Eye (tissue), 1 donor: ENCODE measurements at regions not wholly inside any gene's neighbourhood (a gene's known extent, or its start where the extent isn't known, plus 50 kb on each side); places are given as distances from the start of the nearest gene placed in this dataset.
"Not testable (repeated sequence)": the region's sequence is repeated elsewhere in the genome, so short reads cannot be mapped to it uniquely, and the experiment has no call there.

Source experiments
- DNase-seq: peaks from one replicate; pipeline ENCODE4 v3.0.0-alpha.2; 2015

GRCh38 chr4:189850239-189850856 lies 90.3 kb upstream of the FRG1 start:
- DNase-seq: no peak

- no peak for DNase-seq
These were observed 82.2 kb upstream of the FRG1 start for GRCh38 chr4:189858435-189858834.

GRCh38 chr4:189861101-189861500 lies 79.6 kb upstream of the FRG1 start:
- DNase-seq: no peak

- DNase-seq: no peak
These were observed 71.4 kb upstream of the FRG1 start for GRCh38 chr4:189869236-189869635.

GRCh38 chr4:189870511-189871234 lies 70.0 kb upstream of the FRG1 start:
- DNase-seq: no peak

GRCh38 chr4:189874591-189874990 lies 66.1 kb upstream of the FRG1 start:
- DNase-seq: no peak

- DNase-seq: not testable (repeated sequence)
These were observed 59.5 kb upstream of the FRG1 start for GRCh38 chr4:189881190-189881589.

GRCh38 chr4:189888407-189888806 lies 52.3 kb upstream of the FRG1 start:
- not testable (repeated sequence) for DNase-seq
